HG03025 (cell line): ENCODE measurements at regions not wholly inside any gene's neighbourhood (a gene's known extent, or its start where the extent isn't known, plus 50 kb on each side); places are given as distances from the start of the nearest gene placed in this dataset.

ENCODE experiments used
- ATAC-seq: cut with Tn5 transposase; IDR thresholded peaks from one replicate; pipeline ENCODE4 v1.9.1; 2021; ENCODE audit warnings: mild to moderate bottlenecking, moderate library complexity; ENCODE audit not compliant: unreplicated experiment, low FRiP score

GRCh38 chr20:50338479-50339391 lies 148.1 kb downstream of the CEBPB start:
- ATAC-seq: no peak

- ATAC-seq: no peak
Measured at GRCh38 chr20:50339466-50339901, 148.9 kb downstream of the CEBPB start.

DNA sequence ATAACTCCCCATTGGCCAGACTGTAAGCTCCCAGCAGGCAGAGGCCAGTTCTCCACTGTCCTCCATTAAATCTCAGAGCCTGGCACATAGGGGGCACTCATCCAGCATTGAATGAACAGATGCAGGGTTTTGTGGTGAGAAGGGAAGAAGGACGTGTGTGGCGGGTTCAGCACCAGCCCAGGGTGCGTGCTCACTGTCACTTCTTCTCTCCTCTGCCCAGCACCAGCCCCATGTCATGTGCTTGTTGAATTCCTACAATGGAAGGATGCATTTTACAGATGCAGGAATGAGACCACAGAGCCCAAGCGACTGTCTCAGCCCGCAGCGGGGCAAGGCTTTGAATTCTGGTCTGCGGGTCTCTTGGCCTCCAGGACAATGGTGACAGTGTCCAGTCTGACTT lies 149.9 kb downstream of the CEBPB start:
- ATAC-seq: no peak

DNA sequence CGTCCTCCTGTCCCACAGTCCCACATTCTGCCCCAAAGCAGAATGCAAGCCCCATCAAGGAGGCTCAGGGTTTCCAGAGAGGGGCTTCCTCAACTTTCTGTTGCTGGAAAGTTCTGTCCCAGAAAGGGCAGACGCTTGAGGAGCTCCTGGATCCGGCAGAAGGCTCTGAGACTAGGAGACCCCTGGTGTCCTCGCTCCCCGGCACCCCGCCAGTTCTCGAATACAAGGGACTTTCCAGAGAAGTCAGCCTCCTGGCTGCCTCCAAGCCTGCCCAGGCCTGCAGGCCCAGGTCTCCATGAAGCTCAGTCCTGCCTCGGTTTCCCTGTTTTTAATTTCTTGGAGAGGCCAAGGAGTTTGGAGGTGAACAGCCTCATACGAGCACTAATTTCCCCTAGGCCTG lies 150.4 kb downstream of the CEBPB start:
- no peak for ATAC-seq

DNA sequence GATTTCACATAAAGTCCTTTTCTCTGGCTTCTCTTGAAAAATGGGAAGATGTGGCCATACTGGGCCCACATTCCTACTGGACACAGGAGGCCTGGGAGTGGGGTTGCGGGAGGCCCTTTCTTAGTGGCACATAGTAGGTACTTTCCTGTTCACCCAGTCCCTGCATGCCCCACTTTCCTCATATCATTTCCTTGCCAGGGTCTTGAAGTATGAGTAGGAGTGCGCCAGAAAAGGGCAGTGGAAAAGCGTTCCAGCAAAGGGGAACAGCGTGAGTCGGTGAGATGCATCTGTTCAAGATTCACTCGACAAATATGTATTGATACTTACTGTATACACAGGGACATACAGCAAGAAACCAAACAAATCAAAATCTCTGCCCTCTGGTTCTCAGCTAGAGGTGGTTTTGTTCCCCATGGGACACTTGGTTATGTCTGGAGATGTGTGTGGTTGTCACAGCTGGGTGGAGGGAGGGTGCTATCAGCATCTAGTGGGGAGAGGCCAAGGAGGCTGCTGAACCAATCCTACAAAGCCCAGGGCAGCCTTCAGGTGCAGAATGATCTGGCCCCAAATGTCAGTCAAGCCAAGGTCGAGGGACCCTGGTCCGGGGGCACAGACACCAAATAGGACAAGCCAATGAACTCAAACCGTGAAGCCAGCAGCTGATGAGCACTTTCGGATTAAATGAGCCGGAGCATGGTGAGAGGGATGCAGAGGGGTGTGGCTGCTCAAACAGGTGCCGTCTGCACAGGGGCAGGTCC lies 151.4 kb downstream of the CEBPB start:
- no peak for ATAC-seq

GRCh38 chr20:50342638-50343102 lies 152.0 kb downstream of the CEBPB start:
- no peak for ATAC-seq

- no peak for ATAC-seq
Measured at GRCh38 chr20:50343125-50343489, 152.5 kb downstream of the CEBPB start.

GRCh38 chr20:50343490-50344179 lies 153.0 kb downstream of the CEBPB start:
- no peak for ATAC-seq

- ATAC-seq: no peak
Measured at GRCh38 chr20:50344232-50345071, 153.8 kb downstream of the CEBPB start.

GRCh38 chr20:50345712-50346373 lies 155.2 kb downstream of the CEBPB start:
- no peak for ATAC-seq

- no peak for ATAC-seq
Measured at GRCh38 chr20:50346374-50347283, 156.0 kb downstream of the CEBPB start.

GRCh38 chr20:50347284-50348063 lies 156.8 kb downstream of the CEBPB start:
- ATAC-seq: no peak

DNA sequence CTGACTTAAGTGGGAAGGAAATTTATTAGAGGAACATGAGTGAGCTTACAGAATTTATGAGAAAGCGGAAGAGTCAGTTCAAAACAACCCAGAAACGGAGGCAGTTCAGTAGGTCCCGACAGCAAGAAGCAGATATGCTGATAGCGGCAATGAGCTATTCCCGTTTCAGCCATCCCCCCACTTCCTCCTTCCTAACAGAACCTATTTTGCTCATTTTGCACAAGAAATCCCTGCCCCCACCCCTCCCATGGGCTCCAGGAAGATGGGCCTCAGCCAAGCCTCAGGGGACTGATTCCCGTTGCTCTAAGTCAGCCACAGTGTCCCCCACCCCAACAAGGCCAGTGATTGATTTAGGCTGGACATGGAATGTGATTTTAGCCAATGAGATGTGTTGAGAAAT lies 157.5 kb downstream of the CEBPB start:
- ATAC-seq: no peak

GRCh38 chr20:50350510-50351249 lies 159.5 kb upstream of the PTPN1 start:
- no peak for ATAC-seq

- ATAC-seq: no peak
Measured at GRCh38 chr20:50351541-50351940, 158.6 kb upstream of the PTPN1 start.

GRCh38 chr20:50353289-50353961 lies 156.8 kb upstream of the PTPN1 start:
- ATAC-seq: no peak
